ENCODE measurements at regions not wholly inside any gene's neighbourhood (a gene's known extent, or its start where the extent isn't known, plus 50 kb on each side); places are given as distances from the start of the nearest gene placed in this dataset.
"Not testable (repeated sequence)": the region's sequence is repeated elsewhere in the genome, so short reads cannot be mapped to it uniquely, and the experiment has no call there.

DNA sequence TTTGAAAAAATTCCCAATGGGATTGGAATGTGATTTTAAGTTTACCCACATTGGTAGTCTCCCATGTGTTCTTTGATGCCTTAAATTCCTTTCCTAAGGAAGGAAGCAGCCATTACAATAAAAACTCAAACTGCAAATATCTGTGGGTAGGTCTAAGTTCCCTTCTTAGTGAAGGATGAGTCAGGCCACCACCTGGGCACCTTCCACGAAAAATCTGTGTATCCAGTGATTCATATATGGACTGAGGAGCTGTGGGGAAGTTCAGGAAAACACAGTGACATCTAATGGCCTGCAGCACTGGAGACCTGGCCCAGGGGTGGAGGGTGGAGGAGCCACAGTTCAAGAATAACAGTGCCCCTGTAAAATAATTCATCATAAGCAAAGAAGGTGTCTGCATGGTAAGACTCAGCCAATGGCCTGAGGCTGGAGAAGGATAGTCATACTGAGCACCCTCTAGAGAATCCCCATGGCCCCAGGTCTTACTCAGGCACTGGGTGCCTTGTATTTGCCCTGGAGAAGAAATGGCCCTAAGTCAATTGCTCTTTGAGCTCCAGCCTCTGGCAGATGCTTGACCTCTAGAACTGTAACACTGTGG is 248.6 kb downstream of the SP3 start:
- Histone ChIP-seq H3K36me3 (no peaks in the 10 kb centered on the region), H3K27me3 (no peaks in the 10 kb centered on the region), H3K4me3 (no peak overlapping the region), H3K4me1 (no peaks in the 10 kb centered on the region), H3K27ac (no peak overlapping the region), H3K9me3 (no peaks in the 10 kb centered on the region)
- no peak for DNase-seq
- no peak for TF ChIP-seq POLR2A (IDR thresholded peaks at IDR 0.05)
- TF ChIP-seq, protein P1, sequence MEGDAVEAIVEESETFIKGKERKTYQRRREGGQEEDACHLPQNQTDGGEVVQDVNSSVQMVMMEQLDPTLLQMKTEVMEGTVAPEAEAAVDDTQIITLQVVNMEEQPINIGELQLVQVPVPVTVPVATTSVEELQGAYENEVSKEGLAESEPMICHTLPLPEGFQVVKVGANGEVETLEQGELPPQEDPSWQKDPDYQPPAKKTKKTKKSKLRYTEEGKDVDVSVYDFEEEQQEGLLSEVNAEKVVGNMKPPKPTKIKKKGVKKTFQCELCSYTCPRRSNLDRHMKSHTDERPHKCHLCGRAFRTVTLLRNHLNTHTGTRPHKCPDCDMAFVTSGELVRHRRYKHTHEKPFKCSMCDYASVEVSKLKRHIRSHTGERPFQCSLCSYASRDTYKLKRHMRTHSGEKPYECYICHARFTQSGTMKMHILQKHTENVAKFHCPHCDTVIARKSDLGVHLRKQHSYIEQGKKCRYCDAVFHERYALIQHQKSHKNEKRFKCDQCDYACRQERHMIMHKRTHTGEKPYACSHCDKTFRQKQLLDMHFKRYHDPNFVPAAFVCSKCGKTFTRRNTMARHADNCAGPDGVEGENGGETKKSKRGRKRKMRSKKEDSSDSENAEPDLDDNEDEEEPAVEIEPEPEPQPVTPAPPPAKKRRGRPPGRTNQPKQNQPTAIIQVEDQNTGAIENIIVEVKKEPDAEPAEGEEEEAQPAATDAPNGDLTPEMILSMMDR (IDR thresholded peaks at IDR 0.05 in 4 of 5, conservative IDR thresholded peaks at IDR 0.05 in 1 of 5), result no peak
- intact Hi-C loops (cut with DNase I; ENCODE audit: low total_unique reads), result no loop called here
- in situ Hi-C loops (cut with MboI; ENCODE audit: low sequenced_read_pairs in 4 of 4), result no loop called here
- ATAC-seq, result no peak

DNA sequence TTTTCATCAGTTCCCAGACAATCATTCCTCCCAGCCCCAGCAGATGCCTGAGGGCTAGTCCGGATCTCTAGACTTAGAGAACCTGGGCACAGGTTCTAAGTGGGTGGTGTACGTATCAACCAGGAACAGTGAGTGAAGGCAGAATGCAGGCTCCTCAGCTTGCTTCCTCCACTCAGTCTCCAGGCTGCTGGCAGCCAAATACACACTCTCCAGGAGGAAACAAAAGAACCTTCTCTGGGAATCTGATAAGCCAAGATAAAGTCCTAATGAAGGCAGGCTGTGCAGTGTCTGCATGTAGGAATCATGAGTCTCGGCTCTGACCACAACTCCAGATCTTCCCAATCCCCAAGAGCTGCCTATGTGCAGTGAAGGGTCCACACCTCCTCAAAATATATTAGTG is 245.7 kb downstream of the SP3 start:
- Histone ChIP-seq H3K36me3 (no peaks in the 10 kb centered on the region), H3K4me3 (no peak overlapping the region), H3K27ac (no peak overlapping the region), H3K9me3 (no peaks in the 10 kb centered on the region), H3K4me1 (no peaks in the 10 kb centered on the region), H3K27me3 (no peaks in the 10 kb centered on the region)
- TF ChIP-seq POLR2A (IDR thresholded peaks at IDR 0.05), result no peak
- TF ChIP-seq, protein P1 (IDR thresholded peaks at IDR 0.05 in 4 of 5, conservative IDR thresholded peaks at IDR 0.05 in 1 of 5), result no peak
- intact Hi-C loops (cut with DNase I; ENCODE audit: low total_unique reads), result no loop called here
- ATAC-seq (no peak), DNase-seq (no peak)
- in situ Hi-C loops (cut with MboI; ENCODE audit: low sequenced_read_pairs in 4 of 4), result no loop called here

DNA sequence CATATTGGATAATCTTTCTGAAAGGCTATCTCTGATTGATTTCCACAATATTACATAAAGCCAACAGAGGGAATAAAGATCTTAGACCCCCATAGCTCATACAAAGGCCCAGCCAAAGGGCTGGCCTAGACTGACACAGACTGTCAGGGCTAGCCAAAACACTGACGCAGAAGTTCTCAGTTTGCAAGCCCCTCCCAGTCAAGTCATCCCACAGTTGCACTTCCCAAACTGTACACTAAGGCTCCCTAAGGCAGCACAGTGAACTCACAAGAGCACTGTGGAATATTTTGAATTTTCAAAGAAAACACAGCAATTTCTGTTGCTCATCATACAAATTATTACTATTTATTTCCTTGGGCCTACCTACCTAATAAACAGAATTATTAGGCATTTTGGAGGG is 244.9 kb downstream of the SP3 start:
- H3K9me3 ChIP-seq, result no peaks in the 10 kb centered on the region
- no peaks in the 10 kb centered on the region for H3K27me3 ChIP-seq
- no peak for TF ChIP-seq POLR2A (IDR thresholded peaks at IDR 0.05)
- TF ChIP-seq, protein P1 (IDR thresholded peaks at IDR 0.05 in 4 of 5, conservative IDR thresholded peaks at IDR 0.05 in 1 of 5), result no peak
- H3K4me3 ChIP-seq, result no peak overlapping the region
- no peaks in the 10 kb centered on the region for H3K4me1 ChIP-seq
- H3K27ac ChIP-seq, result no peak overlapping the region
- intact Hi-C loops (cut with DNase I; ENCODE audit: low total_unique reads) (no loop called here), in situ Hi-C loops (cut with MboI; ENCODE audit: low sequenced_read_pairs in 4 of 4) (no loop called here)
- ATAC-seq (no peak), DNase-seq (no peak)
- H3K36me3 ChIP-seq, result no peaks in the 10 kb centered on the region

DNA sequence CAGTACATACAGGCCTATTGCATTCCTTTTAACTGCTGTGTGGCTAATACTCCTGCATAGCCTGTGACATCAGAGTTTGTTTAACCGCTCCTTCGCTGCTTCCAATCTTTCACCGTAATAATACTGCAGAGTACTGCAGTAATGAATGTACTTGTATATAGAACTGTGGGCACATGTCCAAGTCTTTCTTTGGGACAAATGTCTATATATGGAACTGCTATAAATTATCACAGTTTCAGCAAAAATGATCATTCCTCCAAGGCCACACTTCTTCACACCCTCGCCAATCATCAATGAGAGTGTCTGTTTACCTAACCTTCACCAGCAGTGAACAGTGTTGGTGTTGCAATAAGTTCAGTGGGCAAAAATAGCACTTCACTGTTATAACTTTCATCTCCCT is 230.4 kb downstream of the SP3 start:
- in situ Hi-C loops (cut with MboI; ENCODE audit: low sequenced_read_pairs in 4 of 4), result no loop called here
- H3K4me1 ChIP-seq, result no peaks in the 10 kb centered on the region
- no peak for ATAC-seq
- intact Hi-C loops (cut with DNase I; ENCODE audit: low total_unique reads), result no loop called here
- no peak overlapping the region for H3K4me3 ChIP-seq
- no peaks in the 10 kb centered on the region for H3K27me3 ChIP-seq
- no peak for DNase-seq
- TF ChIP-seq, protein P1 (IDR thresholded peaks at IDR 0.05 in 4 of 5, conservative IDR thresholded peaks at IDR 0.05 in 1 of 5), result no peak
- no peak for TF ChIP-seq POLR2A (IDR thresholded peaks at IDR 0.05)
- H3K9me3 ChIP-seq, result no peaks in the 10 kb centered on the region
- no peak overlapping the region for H3K27ac ChIP-seq
- no peaks in the 10 kb centered on the region for H3K36me3 ChIP-seq

DNA sequence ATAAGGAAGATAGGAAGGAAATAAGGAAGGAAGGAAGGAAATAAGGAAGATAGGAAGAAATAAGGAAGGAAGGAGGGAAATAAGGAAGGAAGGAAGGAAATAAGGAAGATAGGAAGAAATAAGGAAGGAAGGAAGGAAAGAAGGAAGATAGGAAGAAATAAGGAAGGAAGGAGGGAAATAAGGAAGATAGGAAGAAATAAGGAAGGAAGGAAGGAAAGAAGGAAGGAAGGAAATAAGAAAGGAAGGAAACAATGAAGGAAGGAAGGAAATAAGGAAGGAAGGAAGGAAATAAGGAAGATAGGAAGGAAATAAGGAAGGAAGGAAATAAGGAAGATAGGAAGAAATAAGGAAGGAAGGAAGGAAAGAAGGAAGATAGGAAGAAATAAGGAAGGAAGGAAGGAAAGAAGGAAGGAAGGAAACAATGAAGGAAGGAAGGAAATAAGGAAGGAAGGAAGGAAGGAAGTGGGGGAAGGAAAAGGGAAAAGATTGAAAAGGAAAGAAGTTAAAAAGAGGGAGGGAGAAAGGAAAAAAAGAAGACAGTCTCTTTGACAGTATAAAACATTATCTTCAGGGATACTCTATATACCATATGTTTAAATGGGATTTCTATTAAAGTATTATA is 227.1 kb downstream of the SP3 start:
- intact Hi-C loops (cut with DNase I; ENCODE audit: low total_unique reads); in situ Hi-C loops (cut with MboI; ENCODE audit: low sequenced_read_pairs in 4 of 4); H3K27ac ChIP-seq; H3K27me3 ChIP-seq; H3K4me1 ChIP-seq; H3K9me3 ChIP-seq; H3K4me3 ChIP-seq; ATAC-seq; H3K36me3 ChIP-seq; DNase-seq: not testable (repeated sequence)
